Endothelial cell of umbilical vein (primary cell): ENCODE measurements at regions not wholly inside any gene's neighbourhood (a gene's known extent, or its start where the extent isn't known, plus 50 kb on each side); places are given as distances from the start of the nearest gene placed in this dataset.

Source experiments
- BruUV-seq: library from RNA; stranded (reverse); fragments of 400-500 nt; replicated peaks from 2 replicates; lab custom pipeline; 2021; lab: Mats Ljungman, UMichigan
- CTCF ChIA-PET: fragments of 300-600, 350-600 bp; sonication (Branson Sonifier 250); formaldehyde crosslinking; loops from one replicate; lab custom pipeline; 2021; ENCODE audit warnings: antibody characterized with exemption, inconsistent platforms; lab: Charles Lee
- POLR2A ChIA-PET: fragments of 300-600, 350-600 bp; sonication (Branson Sonifier 250); formaldehyde crosslinking; loops from one replicate; lab custom pipeline; 2021; ENCODE audit warnings: antibody characterized with exemption, inconsistent platforms; lab: Charles Lee
- DNase-seq: peaks from one replicate; pipeline ENCODE4 v3.0.0-alpha.2; 2011; ENCODE audit warnings: low read depth, low spot score
- FAIRE-seq: peaks from 2 replicates; lab custom pipeline; 2011; peaks lifted over from hg19 to GRCh38; lab: Jason Lieb, UNC
- H2AFZ ChIP-seq: 2 replicates; pipeline ENCODE4 v1.6.0; 2012; ENCODE audit warnings: low read depth, low read length, control low read depth, inconsistent platforms
- H3K27ac ChIP-seq: 2 replicates; pipeline ENCODE4 v1.5.1; 2011; ENCODE audit warnings: low read depth, mild to moderate bottlenecking, control low read depth, low read length, moderate library complexity; ENCODE audit not compliant: insufficient read depth
- H3K27me3 ChIP-seq, 2 experiments: 2 replicates each; pipeline versions ENCODE4 v1.6.0 to v1.6.1; 2011; ENCODE audit warnings: low read length in 2 of 2, mixed read lengths in 1 of 2; ENCODE audit not compliant: control insufficient read depth in 2 of 2, insufficient read depth in 2 of 2
- H3K36me3 ChIP-seq, 2 experiments: 2 replicates in 1 of 2; 3 replicates in 1 of 2; pipeline ENCODE4 v1.5.1; 2011; ENCODE audit warnings: low read length in 2 of 2, mild to moderate bottlenecking in 1 of 2, moderate library complexity in 1 of 2; ENCODE audit not compliant: control insufficient read depth in 2 of 2, insufficient read depth in 2 of 2; ENCODE audit errors: extremely low read depth in 1 of 2
- H3K4me1 ChIP-seq: 3 replicates; pipeline ENCODE4 v1.5.1; 2011; ENCODE audit warnings: mild to moderate bottlenecking, low read length; ENCODE audit not compliant: control insufficient read depth, insufficient read depth; ENCODE audit errors: extremely low read depth
- H3K4me2 ChIP-seq: 2 replicates; pipeline ENCODE4 v1.6.1; 2011; ENCODE audit warnings: low read length, control low read depth, mixed read lengths; ENCODE audit not compliant: insufficient read depth
- H3K4me3 ChIP-seq, 3 experiments: fragments of 200-600 bp in 1 of 3; sonication (generic), shearing (Covaris generic) in 1 of 3; replicated peaks in 1 of 3; 2 replicates each; pipeline ENCODE4 v1.5.1; 2011 to 2016; ENCODE audit warnings: control low read depth in 3 of 3, low read length in 3 of 3, mild to moderate bottlenecking in 2 of 3, inconsistent platforms in 1 of 3, low read depth in 1 of 3, moderate library complexity in 1 of 3; ENCODE audit not compliant: insufficient read depth in 1 of 3
- H3K79me2 ChIP-seq: 2 replicates; pipeline ENCODE4 v1.6.0; 2012; ENCODE audit warnings: low read length, inconsistent platforms; ENCODE audit not compliant: control insufficient read depth, insufficient read depth
- H3K9ac ChIP-seq: replicated peaks from 2 replicates; pipeline ENCODE3; 2011; ENCODE audit warnings: low read length, control low read depth; ENCODE audit not compliant: insufficient read depth; ENCODE audit errors: extremely low read depth
- H3K9me1 ChIP-seq: replicated peaks from 3 replicates; pipeline ENCODE4 v1.6.0; 2011; ENCODE audit warnings: mild to moderate bottlenecking, low read length; ENCODE audit not compliant: control insufficient read depth, insufficient read depth; ENCODE audit errors: extremely low read depth
- H3K9me3 ChIP-seq: replicated peaks from 2 replicates; pipeline ENCODE4 v1.5.1; 2012; ENCODE audit warnings: low read length, inconsistent platforms; ENCODE audit not compliant: control insufficient read depth, insufficient read depth
- H4K20me1 ChIP-seq: replicated peaks from 2 replicates; pipeline ENCODE3; 2011; ENCODE audit warnings: mild to moderate bottlenecking, low read length; ENCODE audit not compliant: control insufficient read depth, insufficient read depth; ENCODE audit errors: extremely low read depth
- CTCF ChIP-seq, 2 donors: IDR thresholded peaks; 1 replicate in 1 of 2; 2 replicates in 1 of 2; pipeline ENCODE4 v1.5.1; 2011; ENCODE audit warnings: low read length in 2 of 2, mild to moderate bottlenecking in 2 of 2, moderate library complexity in 2 of 2, control low read depth in 1 of 2, inconsistent platforms in 1 of 2, low read depth in 1 of 2; ENCODE audit not compliant: insufficient read depth in 1 of 2; ENCODE audit errors: extremely low read depth in 1 of 2
- EZH2 ChIP-seq: IDR thresholded peaks from 2 replicates; pipeline ENCODE4 v1.6.1; 2012; ENCODE audit warnings: borderline replicate concordance, low read depth, mild to moderate bottlenecking, moderate library complexity, low read length, inconsistent platforms; ENCODE audit not compliant: severe bottlenecking
- FOS ChIP-seq: IDR thresholded peaks from 2 replicates; pipeline ENCODE4 v1.6.1; 2011; ENCODE audit warnings: mild to moderate bottlenecking, low read length, moderate library complexity, borderline replicate concordance; ENCODE audit not compliant: insufficient read depth
- GATA2 ChIP-seq: IDR thresholded peaks from 2 replicates; pipeline ENCODE4 v1.7.0; 2011; ENCODE audit warnings: low read depth, mild to moderate bottlenecking, moderate library complexity, mixed read lengths, low read length; ENCODE audit not compliant: insufficient read length, insufficient read depth
- JUN ChIP-seq: IDR thresholded peaks from 2 replicates; pipeline ENCODE4 v1.6.1; 2011; ENCODE audit warnings: borderline replicate concordance, low read depth; ENCODE audit not compliant: insufficient read length, insufficient read depth
- MAX ChIP-seq: IDR thresholded peaks from 2 replicates; pipeline ENCODE4 v1.6.1; 2011; ENCODE audit not compliant: insufficient read depth, insufficient read length
- MYC ChIP-seq: IDR thresholded peaks from one replicate; pipeline ENCODE4 v1.6.1; 2011; ENCODE audit warnings: mild to moderate bottlenecking, low read depth, low read length
- POLR2A ChIP-seq: IDR thresholded peaks from 2 replicates; pipeline ENCODE4 v1.6.1; 2012; ENCODE audit warnings: low read depth, mild to moderate bottlenecking, control low read depth, low read length
- POLR2AphosphoS5 ChIP-seq: IDR thresholded peaks from 2 replicates; pipeline ENCODE4 v1.6.1; 2012; ENCODE audit warnings: low read depth, mild to moderate bottlenecking, control low read depth, low read length, moderate library complexity; ENCODE audit not compliant: insufficient read depth
- dilution Hi-C: fragments of 300-500 bp; cut with MboI; formaldehyde crosslinking; loops from one replicate; pipeline ENCODE4 v1.15.0; 2019; ENCODE audit warnings: low sequenced_read_pairs; ENCODE audit not compliant: extremely low pct_ligation_motif_present
- intact Hi-C: fragments of 100-400 bp; cut with micrococcal nuclease; formaldehyde crosslinking; loops from one replicate; pipeline ENCODE4 v1.10.0; 2022

- FAIRE-seq (no peak), DNase-seq (no peak)
- H3K79me2 ChIP-seq, result no peaks in the 10 kb centered on the region
- TF ChIP-seq EZH2, result no peak
- TF ChIP-seq JUN, result no peak
- TF ChIP-seq GATA2, result no peak
- TF ChIP-seq POLR2AphosphoS5, result no peak
- TF ChIP-seq MYC, result no peak
- TF ChIP-seq FOS, result no peak
- no peak for TF ChIP-seq CTCF (IDR thresholded peaks at IDR 0.05; ENCODE audit: extremely low read depth in 1 of 2, insufficient read depth in 1 of 2, low read depth in 1 of 2, low read length in 2 of 2)
- no peak for TF ChIP-seq POLR2A
- TF ChIP-seq MAX, result no peak
- no peak overlapping the region for H3K9ac ChIP-seq
- H2AFZ ChIP-seq, result no peak overlapping the region
- no peaks in the 10 kb centered on the region for H3K9me1 ChIP-seq
- no peaks in the 10 kb centered on the region for H4K20me1 ChIP-seq
- H3K9me3 ChIP-seq, result no peaks in the 10 kb centered on the region
- dilution Hi-C loops (no loop called here), intact Hi-C loops (no loop called here)
- no peak overlapping the region for H3K4me3 ChIP-seq
- no peaks in the 10 kb centered on the region for H3K36me3 ChIP-seq
- H3K27ac ChIP-seq, result no peak overlapping the region
- POLR2A ChIA-PET, result no interaction called here
- no peaks in the 10 kb centered on the region for H3K4me1 ChIP-seq
- no peak overlapping the region for H3K4me2 ChIP-seq
- CTCF ChIA-PET, result no interaction called here
- no TSS peak for BruUV-seq
- H3K27me3 ChIP-seq, result peaks cover 0 to 5% of the 10 kb centered on the region in 2 experiments
These were observed 318.2 kb upstream of the PLXNA2 start for GRCh38 chr1:208562151-208562960.
